ENCODE measurements at regions not wholly inside any gene's neighbourhood (a gene's known extent, or its start where the extent isn't known, plus 50 kb on each side); places are given as distances from the start of the nearest gene placed in this dataset.

DNA sequence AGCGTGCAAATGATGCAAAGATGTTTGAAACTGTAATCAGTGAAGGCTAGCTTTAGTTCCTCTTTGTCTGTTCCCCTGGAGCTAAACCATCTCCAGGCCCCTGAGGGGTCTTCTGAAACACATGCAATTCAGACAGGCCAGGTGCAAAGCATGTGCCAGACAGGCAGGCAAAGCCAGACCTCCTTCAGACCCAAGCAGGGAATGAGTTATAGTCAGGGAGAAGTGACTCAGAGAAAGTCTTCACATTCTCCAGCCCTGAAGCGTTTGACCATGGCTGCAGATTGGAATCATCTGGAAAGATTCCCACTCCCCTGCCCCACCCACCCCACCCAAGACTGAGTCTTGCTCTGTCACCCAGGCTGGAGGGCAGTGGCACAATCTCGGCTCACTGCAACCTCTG lies 187.0 kb upstream of the ISX start:
- TF ChIP-seq, protein P1, sequence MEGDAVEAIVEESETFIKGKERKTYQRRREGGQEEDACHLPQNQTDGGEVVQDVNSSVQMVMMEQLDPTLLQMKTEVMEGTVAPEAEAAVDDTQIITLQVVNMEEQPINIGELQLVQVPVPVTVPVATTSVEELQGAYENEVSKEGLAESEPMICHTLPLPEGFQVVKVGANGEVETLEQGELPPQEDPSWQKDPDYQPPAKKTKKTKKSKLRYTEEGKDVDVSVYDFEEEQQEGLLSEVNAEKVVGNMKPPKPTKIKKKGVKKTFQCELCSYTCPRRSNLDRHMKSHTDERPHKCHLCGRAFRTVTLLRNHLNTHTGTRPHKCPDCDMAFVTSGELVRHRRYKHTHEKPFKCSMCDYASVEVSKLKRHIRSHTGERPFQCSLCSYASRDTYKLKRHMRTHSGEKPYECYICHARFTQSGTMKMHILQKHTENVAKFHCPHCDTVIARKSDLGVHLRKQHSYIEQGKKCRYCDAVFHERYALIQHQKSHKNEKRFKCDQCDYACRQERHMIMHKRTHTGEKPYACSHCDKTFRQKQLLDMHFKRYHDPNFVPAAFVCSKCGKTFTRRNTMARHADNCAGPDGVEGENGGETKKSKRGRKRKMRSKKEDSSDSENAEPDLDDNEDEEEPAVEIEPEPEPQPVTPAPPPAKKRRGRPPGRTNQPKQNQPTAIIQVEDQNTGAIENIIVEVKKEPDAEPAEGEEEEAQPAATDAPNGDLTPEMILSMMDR (IDR thresholded peaks at IDR 0.05), result no peak
- TF ChIP-seq POLR2A (IDR thresholded peaks at IDR 0.05), result no peak
- TF ChIP-seq POLR2AphosphoS5 (IDR thresholded peaks at IDR 0.05), result no peak
